H1 (cell line): ENCODE measurements at regions not wholly inside any gene's neighbourhood (a gene's known extent, or its start where the extent isn't known, plus 50 kb on each side); places are given as distances from the start of the nearest gene placed in this dataset.

Experiments used
- CHD7 ChIP-seq: fragments of 300-600 bp; sonication (generic); IDR thresholded peaks from 2 replicates; pipeline ENCODE4 v1.7.1; 2012; ENCODE audit warnings: low read length, moderate library complexity, mild to moderate bottlenecking, inconsistent platforms; ENCODE audit not compliant: insufficient replicate concordance

GRCh38 chr18:25597476-25597875 lies 245.5 kb upstream of the ZNF521 start (continued):
- TF ChIP-seq CHD7 = no peak
